Keratinocyte (primary cell): ENCODE measurements at regions not wholly inside any gene's neighbourhood (a gene's known extent, or its start where the extent isn't known, plus 50 kb on each side); places are given as distances from the start of the nearest gene placed in this dataset.

Experiments used
- DNase-seq: peaks from one replicate; pipeline ENCODE4 v3.0.0-alpha.2; 2011; ENCODE audit warnings: low read depth, missing footprints, low spot score
- FAIRE-seq: peaks from 2 replicates; lab custom pipeline; 2011; peaks lifted over from hg19 to GRCh38; lab: Jason Lieb, UNC
- H2AFZ ChIP-seq: 2 replicates; pipeline ENCODE4 v1.6.0; 2012; ENCODE audit warnings: low read length, control low read depth, inconsistent platforms; ENCODE audit not compliant: control insufficient read depth
- H3K27ac ChIP-seq: 2 replicates; pipeline ENCODE4 v1.5.1; 2011; ENCODE audit warnings: low read length; ENCODE audit not compliant: control insufficient read depth, insufficient read depth
- H3K27me3 ChIP-seq: 3 replicates; pipeline ENCODE4 v1.6.0; 2011; ENCODE audit warnings: low read length; ENCODE audit not compliant: control insufficient read depth, insufficient read depth; ENCODE audit errors: extremely low read depth
- H3K36me3 ChIP-seq, 2 experiments: 2 replicates in 1 of 2; 3 replicates in 1 of 2; pipeline ENCODE4 v1.5.1; 2011; ENCODE audit warnings: low read length in 2 of 2, mild to moderate bottlenecking in 1 of 2; ENCODE audit not compliant: control insufficient read depth in 2 of 2, insufficient read depth in 2 of 2; ENCODE audit errors: extremely low read depth in 1 of 2
- H3K4me1 ChIP-seq: 3 replicates; pipeline ENCODE4 v1.5.1; 2011; ENCODE audit warnings: low read length; ENCODE audit not compliant: control insufficient read depth, insufficient read depth; ENCODE audit errors: extremely low read depth
- H3K4me2 ChIP-seq: 3 replicates; pipeline ENCODE4 v1.6.0; 2011; ENCODE audit warnings: low read depth, low read length; ENCODE audit not compliant: control insufficient read depth, insufficient read depth; ENCODE audit errors: extremely low read depth
- H3K4me3 ChIP-seq, 3 experiments: fragments of 200-600 bp in 1 of 3; sonication (generic) in 1 of 3; 2 replicates in 2 of 3; 3 replicates in 1 of 3; pipeline ENCODE4 v1.5.1; 2011 to 2016; ENCODE audit warnings: low read length in 3 of 3, mild to moderate bottlenecking in 3 of 3, control low read depth in 2 of 3, inconsistent platforms in 1 of 3, low read depth in 1 of 3, mixed read lengths in 1 of 3, mixed run types in 1 of 3, moderate library complexity in 1 of 3; ENCODE audit not compliant: control insufficient read depth in 2 of 3, insufficient read depth in 2 of 3; ENCODE audit errors: extremely low read depth in 1 of 3
- H3K79me2 ChIP-seq: 2 replicates; pipeline ENCODE4 v1.6.0; 2012; ENCODE audit warnings: low read length; ENCODE audit not compliant: control insufficient read depth, insufficient read depth
- H3K9ac ChIP-seq: 3 replicates; pipeline ENCODE4 v1.6.0; 2011; ENCODE audit warnings: low read length; ENCODE audit not compliant: control insufficient read depth, insufficient read depth; ENCODE audit errors: extremely low read depth
- H3K9me1 ChIP-seq: 3 replicates; pipeline ENCODE4 v1.6.0; 2011; ENCODE audit warnings: low read length; ENCODE audit not compliant: control insufficient read depth, insufficient read depth; ENCODE audit errors: extremely low read depth
- H3K9me3 ChIP-seq: 2 replicates; pipeline ENCODE4 v1.5.1; 2012; ENCODE audit warnings: low read depth, low read length; ENCODE audit not compliant: control insufficient read depth
- H4K20me1 ChIP-seq: 3 replicates; pipeline ENCODE4 v1.6.0; 2011; ENCODE audit warnings: low read length; ENCODE audit not compliant: control insufficient read depth, insufficient read depth; ENCODE audit errors: extremely low read depth
- CTCF ChIP-seq, 3 experiments: IDR thresholded peaks in 1 of 3; conservative IDR thresholded peaks in 1 of 3; optimal IDR thresholded peaks in 1 of 3; 2 replicates in 2 of 3; 3 replicates in 1 of 3; pipeline versions ENCODE3 to v1.5.1; 2011; ENCODE audit warnings: low read length in 3 of 3, mild to moderate bottlenecking in 3 of 3, moderate library complexity in 2 of 3, control low read depth in 1 of 3, inconsistent platforms in 1 of 3; ENCODE audit not compliant: insufficient read depth in 2 of 3; ENCODE audit errors: extremely low read depth in 1 of 3
- EZH2 ChIP-seq: IDR thresholded peaks from one replicate; pipeline ENCODE4 v1.6.1; 2012; ENCODE audit warnings: inconsistent platforms, mild to moderate bottlenecking, low read length, moderate library complexity
- dilution Hi-C: fragments of 300-500 bp; cut with MboI; formaldehyde crosslinking; loops from one replicate; pipeline ENCODE4 v1.7.0; 2020; ENCODE audit warnings: low sequenced_read_pairs; ENCODE audit not compliant: extremely low pct_ligation_motif_present

DNA sequence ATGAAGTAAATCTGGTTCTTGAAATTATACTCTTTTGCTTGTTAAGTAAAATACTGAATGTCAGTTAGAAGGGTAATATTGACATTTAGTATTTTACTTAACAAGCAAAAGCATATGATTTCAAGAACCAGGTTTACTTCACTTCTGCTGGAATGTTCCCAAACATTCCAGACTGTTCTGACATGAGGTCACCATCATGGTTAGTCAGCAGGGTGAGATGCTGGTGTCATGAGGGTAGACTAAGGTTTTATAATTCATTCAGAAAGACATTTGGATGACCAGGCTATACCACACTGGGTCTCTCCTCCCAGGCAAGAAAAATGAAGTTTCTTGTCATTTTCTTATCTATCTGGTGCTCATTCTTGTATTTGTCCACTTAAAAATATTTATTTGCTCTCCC, 414.4 kb upstream of the MMS22L start:
- no peak overlapping the region for H3K4me2 ChIP-seq
- H3K36me3 ChIP-seq = no peaks in the 10 kb centered on the region
- H3K9me3 ChIP-seq = no peaks in the 10 kb centered on the region
- FAIRE-seq (no peak), DNase-seq (no peak)
- TF ChIP-seq CTCF (optimal IDR thresholded peaks at IDR 0.05 in 1 of 3, IDR thresholded peaks at IDR 0.05 in 1 of 3, conservative IDR thresholded peaks at IDR 0.05 in 1 of 3; ENCODE audit: extremely low read depth in 1 of 3, insufficient read depth in 2 of 3, low read length in 3 of 3) (no peak), EZH2 (no peak)
- no peaks in the 10 kb centered on the region for H3K4me1 ChIP-seq
- H3K4me3 ChIP-seq = no peak overlapping the region
- H3K79me2 ChIP-seq = no peaks in the 10 kb centered on the region
- H2AFZ ChIP-seq = no peak overlapping the region
- H3K27ac ChIP-seq = no peak overlapping the region
- H3K9ac ChIP-seq = no peak overlapping the region
- no peaks in the 10 kb centered on the region for H4K20me1 ChIP-seq
- dilution Hi-C loops = no loop called here
- no peaks in the 10 kb centered on the region for H3K9me1 ChIP-seq
- H3K27me3 ChIP-seq = no peaks in the 10 kb centered on the region

GRCh38 chr6:97701801-97702200, 418.8 kb upstream of the MMS22L start:
- DNase-seq (no peak), FAIRE-seq (no peak)
- no peak overlapping the region for H3K4me2 ChIP-seq
- H3K36me3 ChIP-seq = no peaks in the 10 kb centered on the region
- TF ChIP-seq EZH2 (no peak), CTCF (optimal IDR thresholded peaks at IDR 0.05 in 1 of 3, IDR thresholded peaks at IDR 0.05 in 1 of 3, conservative IDR thresholded peaks at IDR 0.05 in 1 of 3; ENCODE audit: extremely low read depth in 1 of 3, insufficient read depth in 2 of 3, low read length in 3 of 3) (no peak)
- no peaks in the 10 kb centered on the region for H3K9me1 ChIP-seq
- dilution Hi-C loops = no loop called here
- H3K9ac ChIP-seq = no peak overlapping the region
- H2AFZ ChIP-seq = no peak overlapping the region
- H3K4me1 ChIP-seq = no peaks in the 10 kb centered on the region
- no peaks in the 10 kb centered on the region for H3K79me2 ChIP-seq
- no peaks in the 10 kb centered on the region for H3K27me3 ChIP-seq
- H3K4me3 ChIP-seq = no peak overlapping the region
- no peaks in the 10 kb centered on the region for H4K20me1 ChIP-seq
- H3K27ac ChIP-seq = no peak overlapping the region
- no peaks in the 10 kb centered on the region for H3K9me3 ChIP-seq
